Ovary (tissue), 3 donors: ENCODE measurements at regions not wholly inside any gene's neighbourhood (a gene's known extent, or its start where the extent isn't known, plus 50 kb on each side); places are given as distances from the start of the nearest gene placed in this dataset.
"Not testable (repeated sequence)": the region's sequence is repeated elsewhere in the genome, so short reads cannot be mapped to it uniquely, and the experiment has no call there.

Experiments
- CTCF ChIP-seq, 3 donors: fragments of 450-650 bp in 2 of 3; fragments of 200-600 bp in 1 of 3; IDR thresholded peaks; one replicate each; pipeline versions ENCODE4 v1.5.1 to v1.8.0; 2016 to 2022; ENCODE audit warnings: antibody characterized with exemption in 3 of 3, mild to moderate bottlenecking in 1 of 3
- EP300 ChIP-seq: sonication (generic); formaldehyde crosslinking; IDR thresholded peaks from one replicate; pipeline ENCODE4 v1.6.1; 2017; ENCODE audit warnings: antibody characterized with exemption
- POLR2A ChIP-seq: fragments of 450-650 bp; IDR thresholded peaks from one replicate; pipeline ENCODE4 v1.6.1; 2017; ENCODE audit warnings: antibody characterized with exemption, mild to moderate bottlenecking, moderate library complexity
- donor health status: DM: no; HTN: no; CAD: no.

- TF ChIP-seq CTCF (IDR thresholded peaks at IDR 0.05); POLR2A; EP300: not testable (repeated sequence)
These were observed 157.1 kb upstream of the APOOL start for GRCh38 chrX:84846541-84846940.
